DMS53 (cell line): ENCODE measurements at regions not wholly inside any gene's neighbourhood (a gene's known extent, or its start where the extent isn't known, plus 50 kb on each side); places are given as distances from the start of the nearest gene placed in this dataset.
"Not testable (repeated sequence)": the region's sequence is repeated elsewhere in the genome, so short reads cannot be mapped to it uniquely, and the experiment has no call there.

Experiments used
- DNase-seq: peaks from one replicate; lab custom pipeline; 2025; lab: John Stamatoyannopoulos, UW

DNA sequence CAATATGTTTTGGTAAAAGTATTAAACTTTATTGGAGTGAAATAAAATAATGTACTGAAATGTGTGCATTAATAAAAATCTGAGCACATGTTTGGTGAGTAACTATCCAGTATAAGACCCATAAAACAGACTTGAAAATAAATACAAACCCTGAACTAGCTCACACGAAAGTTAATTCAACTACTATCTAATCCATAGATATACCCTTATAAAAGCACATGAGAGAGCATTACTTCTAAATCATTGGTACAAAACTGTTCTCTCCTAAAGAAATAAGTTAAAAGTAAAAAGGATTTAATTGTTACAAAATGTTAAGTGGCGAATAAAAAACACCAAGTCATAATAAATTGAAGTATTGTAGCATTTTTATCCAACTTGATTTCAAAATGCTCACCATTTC, 295.6 kb downstream of the PTPRC start:
- peak; percentile 48 for DNase-seq

DNA sequence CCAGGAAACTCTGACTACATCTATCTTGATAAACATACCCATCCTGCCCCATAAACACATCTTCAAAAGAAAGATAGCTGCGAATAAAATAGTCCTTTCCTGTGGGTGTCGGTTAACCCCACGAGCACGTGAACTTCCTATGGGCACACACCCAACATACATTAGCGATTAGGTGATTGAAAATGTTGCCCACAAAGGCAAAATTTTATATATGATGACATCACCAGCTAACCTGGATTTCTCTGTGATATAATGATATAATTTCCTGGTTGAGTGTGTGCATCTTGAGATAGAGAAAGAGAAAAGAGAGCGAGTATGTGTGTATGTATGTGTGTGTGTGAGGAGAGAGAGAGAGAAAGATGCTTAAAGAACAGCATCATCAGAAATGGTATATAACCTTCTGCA, 296.1 kb downstream of the PTPRC start:
- peak; percentile 88 for DNase-seq

DNA sequence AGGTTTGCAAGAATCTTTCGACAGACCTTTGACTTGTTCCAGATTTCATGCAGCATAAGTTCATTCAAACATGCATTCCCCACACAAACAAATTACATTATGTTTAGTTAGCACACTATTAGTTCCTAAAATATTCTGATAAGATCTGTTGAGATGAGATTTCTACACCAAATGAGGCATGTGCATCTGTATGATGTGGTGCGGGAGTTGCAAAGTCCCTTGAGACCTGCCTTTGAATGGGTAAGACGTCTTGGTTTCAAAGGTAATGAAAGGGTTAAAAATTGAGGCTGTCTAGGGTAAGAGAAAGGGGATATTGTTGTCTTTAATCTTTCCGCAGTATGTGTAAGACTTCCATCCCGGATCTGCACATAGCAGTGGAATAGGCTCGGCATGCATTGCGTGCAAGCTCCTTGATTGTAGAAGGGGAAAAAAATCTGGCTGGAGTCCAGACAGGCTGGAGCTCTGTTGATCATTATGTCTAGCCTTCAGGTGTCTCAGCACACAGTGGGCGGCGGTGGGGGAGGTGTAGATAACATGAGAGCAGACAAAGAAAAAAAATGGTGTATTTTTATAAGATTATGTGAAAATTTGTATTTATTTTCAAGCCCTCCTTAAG, 296.6 kb downstream of the PTPRC start:
- peak; percentile 100 for DNase-seq

DNA sequence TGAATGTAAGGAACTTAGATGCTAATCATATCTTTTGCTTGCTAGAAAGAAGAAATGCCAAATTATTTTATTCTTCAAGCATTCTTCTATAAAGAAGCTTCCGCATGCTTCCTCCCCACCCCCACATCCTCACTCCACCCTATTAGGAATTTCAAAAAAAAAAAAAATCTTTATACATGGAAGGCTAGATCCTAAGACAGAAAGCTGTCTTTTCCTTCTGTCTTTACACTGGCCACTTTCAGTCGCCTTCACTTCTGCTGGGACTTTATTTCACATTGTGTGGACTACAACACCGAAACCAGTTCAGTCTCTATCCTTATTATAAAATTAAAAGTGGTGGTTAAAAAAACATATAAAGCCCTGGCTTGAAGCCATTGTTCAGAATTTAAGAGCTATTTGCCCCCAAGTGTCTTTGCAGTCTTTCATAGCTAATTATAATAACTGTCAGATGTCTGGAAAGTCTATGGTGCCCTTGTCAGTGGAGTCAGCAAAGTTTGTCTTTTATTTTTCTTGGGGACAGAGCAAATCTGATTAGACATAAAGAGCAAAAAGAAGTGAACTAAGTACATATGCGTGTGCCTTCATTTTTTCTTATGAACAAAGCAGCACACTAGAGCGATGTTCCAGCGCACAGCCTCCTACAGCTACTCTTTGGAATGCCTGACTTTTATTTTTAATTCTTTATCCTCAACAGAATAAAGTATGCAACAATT, 297.7 kb downstream of the PTPRC start:
- DNase-seq = peak; percentile 64

DNA sequence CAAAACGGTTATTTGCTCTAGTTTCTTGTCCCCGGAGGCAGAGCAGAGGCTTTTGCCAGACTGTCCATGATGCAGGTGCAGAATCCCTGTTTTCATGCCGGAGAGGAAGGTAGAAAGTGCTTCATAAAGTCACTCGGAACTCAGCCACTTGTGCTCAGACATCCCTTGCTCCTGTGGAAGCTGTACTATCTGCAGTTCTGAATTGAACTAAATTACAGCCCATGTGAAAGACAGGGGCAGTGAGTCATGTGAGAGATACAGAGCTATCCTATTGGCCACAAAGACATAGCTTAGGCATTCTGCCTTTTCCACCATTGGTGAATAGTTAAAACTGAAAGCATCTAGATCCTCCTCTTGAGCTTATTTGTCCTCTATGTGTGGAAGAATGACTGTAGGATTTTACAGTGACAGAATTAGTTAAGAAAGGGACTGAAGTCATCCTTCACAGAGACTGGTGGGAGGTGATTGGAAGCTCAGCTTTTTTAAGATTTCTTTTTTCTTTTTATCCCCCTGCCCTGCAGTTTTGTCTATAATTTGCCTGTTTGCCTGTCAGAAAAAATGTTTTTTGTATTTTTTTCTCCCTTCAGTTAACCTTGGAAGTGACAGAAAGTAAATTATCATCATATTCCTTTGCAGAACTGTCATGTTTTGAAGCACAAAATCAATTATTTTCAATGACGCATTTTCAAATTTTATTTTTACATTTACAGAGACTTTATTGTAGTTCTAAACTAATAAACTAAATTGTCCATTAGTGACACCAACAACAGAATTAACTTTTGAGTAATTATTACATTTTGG, 298.6 kb downstream of the PTPRC start:
- peak; percentile 98 for DNase-seq

DNA sequence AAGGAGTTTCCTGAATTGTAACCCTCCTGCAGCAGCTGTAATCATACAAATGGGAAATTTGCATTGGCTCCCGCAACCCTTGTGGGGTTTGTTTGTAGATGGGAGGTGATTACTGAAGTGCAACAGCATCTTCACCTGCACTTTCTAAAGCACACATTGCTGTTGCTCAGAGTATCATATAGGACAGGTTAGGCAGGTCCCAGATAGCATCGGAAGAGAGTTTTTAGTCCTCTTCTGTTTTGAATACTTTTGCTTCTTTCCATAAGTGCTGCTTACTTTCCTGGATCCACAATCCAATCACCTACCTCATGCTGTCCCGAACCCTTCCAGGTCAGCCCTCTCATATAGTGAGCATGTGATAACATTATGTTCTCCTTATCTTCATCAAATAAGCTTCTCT, 300.4 kb downstream of the PTPRC start:
- peak; percentile 73 for DNase-seq

DNA sequence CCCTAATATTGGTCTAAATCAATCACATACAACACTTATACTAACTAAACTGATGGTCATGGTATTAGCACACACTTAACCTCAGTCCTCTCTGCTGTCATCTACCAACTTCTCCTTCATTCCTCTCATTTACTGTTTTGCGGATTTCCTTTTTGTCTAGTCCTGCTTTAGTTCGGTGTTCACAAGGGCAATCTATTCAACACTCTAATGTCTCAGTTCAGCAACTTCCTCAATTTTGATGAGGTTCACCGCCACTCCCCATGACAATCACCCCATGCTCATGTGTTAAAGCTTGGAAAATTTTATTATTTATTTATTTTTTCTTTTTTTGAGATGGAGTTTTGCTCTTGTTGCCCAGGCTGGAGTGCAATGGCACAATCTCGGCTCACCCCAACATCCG, 301.1 kb downstream of the PTPRC start:
- no peak for DNase-seq

DNA sequence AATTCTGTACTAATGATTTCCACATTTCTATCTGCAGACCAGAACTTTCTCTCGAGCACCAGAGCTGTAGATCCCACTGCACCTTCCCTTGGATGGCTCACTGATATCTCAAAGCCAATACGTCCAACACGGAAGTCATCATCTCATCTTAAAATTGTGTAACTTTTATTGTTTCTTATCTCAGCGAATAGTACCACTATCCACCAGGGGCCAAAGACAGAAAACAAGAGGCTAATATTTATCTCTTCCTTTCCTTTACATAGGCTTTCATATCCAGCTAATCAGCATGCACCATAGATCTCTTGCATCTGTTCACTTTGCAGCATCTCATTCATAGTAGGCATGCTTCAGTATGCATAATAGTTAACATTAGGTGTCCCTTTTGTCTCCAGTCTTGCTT, 303.6 kb downstream of the PTPRC start:
- no peak for DNase-seq

DNA sequence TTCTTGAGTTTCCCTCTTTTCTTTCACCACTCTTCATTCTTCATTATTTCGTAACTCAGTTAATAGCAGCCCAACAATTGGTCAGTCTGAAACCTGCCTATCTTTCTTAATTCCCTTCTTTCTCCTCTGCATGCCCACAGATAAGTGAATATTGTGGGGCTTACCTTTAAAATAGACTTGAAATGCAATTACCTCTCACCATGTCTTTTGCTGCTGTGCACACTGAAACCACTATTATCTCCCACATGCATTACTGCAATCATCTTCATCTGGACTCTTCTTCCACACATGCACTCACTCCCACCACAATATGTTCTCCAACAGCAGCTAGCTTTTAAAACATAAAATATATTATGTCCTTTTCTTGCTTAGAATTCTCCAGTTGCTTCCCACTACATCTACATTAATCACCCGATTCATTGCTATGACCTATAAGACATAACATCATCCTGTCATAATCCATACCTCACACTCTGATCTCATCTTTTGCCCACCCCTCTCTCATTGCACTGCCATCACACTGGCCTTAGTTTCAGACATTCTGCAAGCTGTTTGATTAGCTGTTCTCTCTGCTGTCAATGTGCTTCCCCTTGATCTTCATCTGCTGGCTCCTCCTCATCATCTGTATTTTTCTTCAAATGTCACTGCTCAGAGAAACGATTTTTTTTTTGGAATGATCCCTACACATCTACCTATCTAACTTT, 304.8 kb downstream of the PTPRC start:
- no peak for DNase-seq

DNA sequence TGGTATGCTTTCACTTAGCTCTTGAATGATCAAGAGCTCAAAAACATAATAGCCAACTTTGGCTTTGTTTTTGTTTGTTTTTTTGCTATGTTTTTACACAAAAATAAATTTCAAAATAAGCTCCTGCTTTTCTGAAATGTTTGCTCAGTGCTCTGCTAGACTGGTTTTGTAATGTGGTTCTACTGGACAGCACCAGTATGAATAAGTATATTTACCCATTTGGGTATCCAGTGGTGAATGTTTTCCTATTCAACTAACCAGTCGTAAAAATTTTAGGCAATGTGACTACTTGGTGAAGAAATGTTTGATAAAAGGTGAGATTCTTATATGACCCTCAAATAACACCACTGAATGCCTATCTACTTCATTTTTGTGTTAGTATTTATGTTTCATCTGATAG, 308.6 kb downstream of the PTPRC start:
- no peak for DNase-seq

DNA sequence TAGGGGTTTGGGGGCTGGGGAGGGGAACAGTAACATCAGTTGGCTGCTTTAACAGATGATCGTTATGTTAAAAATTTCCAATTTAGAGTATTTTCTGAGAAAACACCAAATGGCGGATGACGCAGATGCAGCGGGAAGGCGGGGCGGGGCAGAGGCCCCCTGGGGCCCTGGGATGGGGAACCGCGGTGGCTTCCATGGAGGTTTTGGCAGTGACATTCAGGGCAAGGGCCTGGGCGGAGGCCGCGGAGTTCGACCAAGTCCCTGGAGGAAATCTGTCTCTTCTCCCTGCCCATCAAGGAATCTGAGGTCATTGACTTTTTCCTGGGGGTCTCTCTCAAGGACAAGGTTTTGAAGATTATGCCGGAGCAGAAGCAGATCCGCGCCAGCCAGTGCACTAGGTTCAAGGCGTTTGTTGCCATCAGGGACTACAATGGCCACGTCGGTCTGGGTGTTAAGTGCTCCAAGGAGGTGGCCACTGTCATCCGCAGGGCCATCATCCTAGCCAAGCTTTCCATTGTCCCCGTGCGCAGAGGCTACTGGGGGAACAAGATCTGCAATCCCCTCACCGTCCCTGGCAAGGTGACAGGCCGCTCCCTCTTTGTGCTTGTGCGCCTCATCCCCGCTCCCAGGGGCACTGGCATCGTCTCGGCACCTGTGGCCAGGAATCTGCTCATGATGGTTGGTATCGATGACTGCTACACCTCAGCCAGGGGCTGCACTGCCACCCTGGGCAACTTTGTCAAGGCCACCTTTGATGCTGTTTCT, 310.2 kb downstream of the PTPRC start:
- no peak for DNase-seq

DNA sequence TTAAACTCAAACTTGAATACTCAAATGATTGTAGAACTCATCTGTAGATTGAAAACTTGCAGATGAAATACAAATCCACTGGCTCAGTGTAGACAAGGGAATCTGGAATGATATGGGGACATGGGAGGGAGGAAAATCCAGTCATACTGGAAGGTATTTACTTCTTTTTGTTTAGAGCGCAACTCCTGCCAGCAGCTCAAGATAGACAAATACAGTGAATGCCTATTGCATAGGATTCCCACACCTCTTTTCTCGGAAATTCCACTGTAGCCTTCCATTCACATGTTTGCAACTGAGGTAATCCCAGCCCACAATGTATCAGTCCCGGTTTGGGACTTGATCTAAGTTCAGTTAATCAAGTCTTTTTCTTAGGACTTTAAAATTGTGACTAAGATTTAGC, 311.2 kb downstream of the PTPRC start:
- no peak for DNase-seq

DNA sequence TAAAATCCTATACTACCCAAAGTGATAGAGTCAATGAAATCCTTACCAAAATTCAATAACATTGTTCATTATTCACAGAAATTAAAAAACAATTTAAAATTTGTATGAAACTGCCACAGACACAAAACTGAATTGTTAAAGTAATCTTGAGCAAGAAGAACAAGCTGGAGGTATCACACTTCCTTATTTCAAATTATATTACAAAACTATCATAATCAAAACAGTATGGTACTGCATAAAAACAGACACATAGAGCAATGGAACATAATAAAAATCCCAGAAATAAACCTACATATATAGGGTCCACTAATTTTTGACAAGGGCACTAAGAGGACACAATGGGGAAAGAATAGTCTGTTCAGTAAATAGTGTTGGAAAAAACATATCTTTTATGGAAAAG, 316.2 kb downstream of the PTPRC start:
- DNase-seq = no peak

DNA sequence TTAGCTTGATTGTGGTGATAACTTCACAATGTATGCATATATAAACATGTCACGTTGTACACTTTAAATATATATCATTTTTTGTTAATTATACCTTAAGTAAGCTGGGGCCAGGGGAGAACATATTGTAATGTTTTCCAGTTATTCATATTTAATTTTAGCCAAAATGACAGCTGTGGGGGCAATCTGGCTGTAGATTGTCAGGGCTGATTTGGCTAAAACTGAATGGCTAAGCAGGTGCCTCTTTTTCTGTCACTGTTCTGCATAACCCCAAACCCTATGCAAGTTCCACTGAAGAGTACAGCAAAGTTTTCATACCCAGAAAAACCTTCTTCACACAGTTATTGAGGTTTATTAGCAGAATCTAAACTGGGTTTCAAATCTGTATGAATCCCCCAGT, 318.2 kb downstream of the PTPRC start:
- no peak for DNase-seq

DNA sequence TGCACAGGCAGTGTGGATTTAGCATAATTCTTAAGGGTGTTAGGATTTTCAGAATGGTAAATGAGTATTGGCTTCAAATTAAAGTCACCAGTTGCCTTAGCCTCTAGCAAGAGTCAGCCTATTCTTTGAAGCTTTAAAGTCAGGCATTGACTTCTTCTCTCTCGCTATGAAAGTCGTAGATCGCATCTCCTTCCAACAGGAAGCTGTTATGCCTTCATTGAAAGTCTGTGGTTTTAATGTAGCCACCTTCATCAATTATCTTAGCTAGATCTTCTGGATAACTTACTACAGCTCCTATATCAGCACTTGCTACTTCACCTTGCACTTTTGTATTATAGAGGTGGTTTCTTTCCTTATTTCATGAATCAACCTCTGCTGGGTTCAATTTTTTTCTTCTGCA, 320.2 kb downstream of the PTPRC start:
- DNase-seq = no peak

DNA sequence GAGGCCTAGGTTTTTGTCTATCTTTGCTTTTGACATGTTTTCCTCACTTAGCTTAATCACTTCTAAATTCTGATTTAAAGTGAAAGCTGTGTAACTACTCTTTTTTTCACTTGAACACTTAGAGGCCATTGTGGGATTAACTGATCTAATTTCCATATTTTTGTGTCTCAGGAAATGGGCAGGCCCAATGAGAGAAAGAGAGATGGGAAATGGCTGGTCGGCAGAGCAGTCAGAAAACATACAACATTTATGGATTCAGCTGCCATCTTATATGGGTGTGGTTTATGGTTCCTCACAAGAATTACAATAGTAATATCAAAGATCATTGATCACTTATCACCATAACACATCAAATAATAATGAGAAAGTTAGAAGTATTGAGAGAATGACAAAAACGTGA, 320.8 kb downstream of the PTPRC start:
- no peak for DNase-seq

DNA sequence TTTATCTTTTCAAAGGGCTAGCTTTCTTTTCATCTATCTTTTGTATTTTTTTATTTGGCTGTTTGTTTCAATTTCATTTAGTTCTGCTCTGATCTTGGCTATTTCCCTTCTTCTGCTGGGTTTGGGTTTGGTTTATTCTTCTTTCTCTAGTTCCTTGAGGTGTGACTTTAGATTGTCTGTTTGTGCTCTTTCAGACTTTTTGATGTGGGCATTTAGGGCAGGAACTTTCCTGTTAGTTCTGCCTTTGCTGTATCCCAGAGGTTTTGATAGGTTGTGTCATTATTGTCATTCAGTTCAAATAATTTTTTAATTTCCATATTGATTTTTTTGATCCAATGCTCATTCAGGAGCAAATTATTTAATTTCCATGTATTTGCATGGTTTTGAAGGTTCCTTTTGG, 325.0 kb downstream of the PTPRC start:
- DNase-seq = not testable (repeated sequence)

DNA sequence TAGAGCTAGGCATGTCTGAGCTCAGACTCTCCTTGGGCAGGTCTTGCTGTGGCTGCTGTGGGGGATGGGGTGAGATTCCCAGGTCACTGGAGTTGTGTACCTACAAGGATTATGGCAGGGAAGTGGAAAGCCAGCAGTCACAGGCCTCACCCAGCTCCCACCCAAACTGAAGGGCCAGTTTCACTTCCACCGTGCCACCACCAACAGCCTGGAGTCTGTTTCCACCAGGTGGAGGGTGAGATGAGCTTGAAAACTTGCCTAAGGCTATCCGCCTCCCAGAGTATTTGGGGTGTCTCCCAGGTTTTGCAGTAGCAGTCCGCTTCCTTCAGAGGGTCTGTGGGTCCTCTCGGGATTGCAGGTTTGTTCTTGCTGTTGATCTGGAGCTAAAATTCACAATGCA, 327.7 kb downstream of the PTPRC start:
- DNase-seq = no peak

DNA sequence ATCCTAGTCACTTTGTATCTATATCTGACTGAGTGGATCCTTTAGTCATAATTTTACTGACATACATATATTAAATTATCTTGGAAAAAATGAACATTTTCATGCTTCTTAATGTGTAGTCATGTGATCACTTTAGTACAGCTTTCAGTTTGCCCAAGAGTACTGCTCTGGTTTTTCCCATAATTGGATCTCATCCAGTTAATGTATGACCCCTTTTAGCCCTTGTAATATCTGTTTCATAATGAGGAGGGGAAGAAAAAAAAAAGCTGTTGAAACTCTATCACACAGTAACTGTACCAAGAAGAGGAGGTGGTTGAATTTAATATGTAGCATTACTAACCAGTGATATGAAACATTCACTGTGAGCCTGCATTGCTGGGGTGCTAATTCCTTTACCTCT, 328.7 kb downstream of the PTPRC start:
- no peak for DNase-seq

DNA sequence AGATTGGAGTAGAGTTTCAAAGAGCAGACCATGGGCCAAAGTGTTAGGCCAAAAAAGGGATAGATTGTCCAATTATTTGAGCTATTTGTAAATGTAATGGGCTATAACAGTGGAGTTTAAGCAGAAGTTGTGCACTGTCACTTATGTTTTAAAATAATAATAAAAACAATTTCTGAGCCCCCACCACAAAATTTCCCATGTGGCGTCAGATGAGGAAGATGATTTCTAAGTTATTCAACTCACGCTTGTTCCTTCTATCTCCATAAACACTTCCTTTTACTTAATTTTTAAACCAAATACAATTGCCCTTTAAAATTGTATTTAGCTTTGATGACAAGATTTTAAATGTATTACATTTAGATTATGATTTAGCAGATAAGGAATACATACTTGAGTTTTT, 330.0 kb downstream of the PTPRC start:
- no peak for DNase-seq

DNA sequence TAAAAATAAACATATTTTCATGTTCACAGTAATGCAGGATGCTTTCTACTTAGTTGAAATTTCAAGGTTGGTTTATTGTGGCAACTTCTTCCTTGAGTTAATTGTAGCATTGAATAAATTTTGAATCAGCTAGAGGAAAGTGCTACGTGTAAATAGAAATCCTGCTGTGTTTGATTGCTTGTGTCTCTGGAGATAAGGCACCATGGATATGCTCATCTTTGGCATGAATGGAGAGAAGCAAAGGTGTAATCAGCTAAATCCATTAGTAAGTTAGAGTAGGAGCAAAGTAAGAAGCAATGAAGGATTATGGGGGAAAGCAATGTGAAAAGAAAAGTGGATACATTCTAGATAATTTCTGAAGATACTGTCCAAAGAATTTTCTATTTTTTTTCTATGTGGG, 331.1 kb downstream of the PTPRC start:
- no peak for DNase-seq

DNA sequence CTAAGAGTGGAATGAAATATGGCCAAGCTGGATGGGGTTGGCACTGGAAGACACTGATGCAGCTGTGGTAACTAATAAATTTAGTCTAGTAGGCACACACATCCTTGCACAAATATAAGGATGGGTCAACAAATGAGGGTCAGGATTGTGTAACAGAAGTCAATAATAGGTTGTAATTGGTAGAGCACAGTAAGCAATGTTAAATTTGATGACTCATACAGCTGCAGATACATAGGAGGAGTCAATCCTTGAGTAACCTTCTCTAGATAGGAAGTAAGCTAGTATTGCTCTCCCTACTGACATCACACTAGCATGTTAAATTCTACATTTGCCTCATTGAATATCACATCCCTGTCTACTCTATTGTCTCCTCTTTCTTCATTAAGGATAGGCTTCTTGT, 332.1 kb downstream of the PTPRC start:
- peak; percentile 81 for DNase-seq
